Gastroesophageal sphincter (tissue), 3 donors: ENCODE measurements at regions not wholly inside any gene's neighbourhood (a gene's known extent, or its start where the extent isn't known, plus 50 kb on each side); places are given as distances from the start of the nearest gene placed in this dataset.

ENCODE experiments used
- EP300 ChIP-seq: sonication (generic); formaldehyde crosslinking; IDR thresholded peaks from one replicate; pipeline ENCODE4 v1.6.1; 2017; ENCODE audit warnings: antibody characterized with exemption, mild to moderate bottlenecking
- POLR2A ChIP-seq, 2 donors: fragments of 450-650 bp; IDR thresholded peaks; one replicate each; pipeline ENCODE4 v1.6.1; 2017; ENCODE audit warnings: antibody characterized with exemption in 2 of 2, mild to moderate bottlenecking in 2 of 2, moderate library complexity in 1 of 2
- POLR2AphosphoS5 ChIP-seq: sonication (generic); formaldehyde crosslinking; IDR thresholded peaks from one replicate; pipeline ENCODE4 v1.6.1; 2017; ENCODE audit warnings: antibody characterized with exemption
- TF ChIP-seq, protein P1 (sequence below), 4 experiments: fragments of 200-600 bp in 2 of 4; fragments of 450-650 bp in 2 of 4; sonication (generic) in 1 of 4; IDR thresholded peaks; one replicate each; pipeline ENCODE4 v1.5.1; 2017 to 2019; ENCODE audit warnings: antibody characterized with exemption in 4 of 4, mild to moderate bottlenecking in 2 of 4, moderate library complexity in 2 of 4

DNA sequence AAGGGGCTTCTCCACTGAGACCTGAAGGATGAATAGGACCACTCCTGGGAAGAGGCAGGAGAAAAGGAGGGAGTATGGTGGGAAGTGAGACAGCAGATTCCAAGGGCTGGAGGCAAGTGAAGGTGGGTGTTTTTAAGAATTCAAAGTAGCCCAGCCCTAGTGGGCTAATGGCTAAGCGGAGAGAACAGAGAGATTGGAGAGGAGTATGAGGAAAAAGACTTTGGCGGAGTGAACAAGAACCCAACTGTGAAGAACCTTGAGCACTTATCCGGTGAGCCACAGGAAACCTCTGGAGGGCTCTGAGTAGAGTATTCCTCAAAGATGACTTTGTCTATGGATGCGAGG is 142.6 kb downstream of the COPS8 start:
- TF ChIP-seq, protein P1, sequence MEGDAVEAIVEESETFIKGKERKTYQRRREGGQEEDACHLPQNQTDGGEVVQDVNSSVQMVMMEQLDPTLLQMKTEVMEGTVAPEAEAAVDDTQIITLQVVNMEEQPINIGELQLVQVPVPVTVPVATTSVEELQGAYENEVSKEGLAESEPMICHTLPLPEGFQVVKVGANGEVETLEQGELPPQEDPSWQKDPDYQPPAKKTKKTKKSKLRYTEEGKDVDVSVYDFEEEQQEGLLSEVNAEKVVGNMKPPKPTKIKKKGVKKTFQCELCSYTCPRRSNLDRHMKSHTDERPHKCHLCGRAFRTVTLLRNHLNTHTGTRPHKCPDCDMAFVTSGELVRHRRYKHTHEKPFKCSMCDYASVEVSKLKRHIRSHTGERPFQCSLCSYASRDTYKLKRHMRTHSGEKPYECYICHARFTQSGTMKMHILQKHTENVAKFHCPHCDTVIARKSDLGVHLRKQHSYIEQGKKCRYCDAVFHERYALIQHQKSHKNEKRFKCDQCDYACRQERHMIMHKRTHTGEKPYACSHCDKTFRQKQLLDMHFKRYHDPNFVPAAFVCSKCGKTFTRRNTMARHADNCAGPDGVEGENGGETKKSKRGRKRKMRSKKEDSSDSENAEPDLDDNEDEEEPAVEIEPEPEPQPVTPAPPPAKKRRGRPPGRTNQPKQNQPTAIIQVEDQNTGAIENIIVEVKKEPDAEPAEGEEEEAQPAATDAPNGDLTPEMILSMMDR (IDR thresholded peaks at IDR 0.05), result no peak
- TF ChIP-seq POLR2A (IDR thresholded peaks at IDR 0.05) (no peak), EP300 (no peak), POLR2AphosphoS5 (no peak)
